Stimulated activated CD8-positive, alpha-beta memory T cell treated with anti-CD3 and anti-CD28 coated beads, Interleukin-4, amount 100 ng/mL, for 4 hours (primary cell): ENCODE measurements at regions not wholly inside any gene's neighbourhood (a gene's known extent, or its start where the extent isn't known, plus 50 kb on each side); places are given as distances from the start of the nearest gene placed in this dataset.

Source experiments
- DNase-seq, 2 donors: peaks; one replicate each; pipeline ENCODE4 v3.0.0-alpha.2; 2020; ENCODE audit warnings: low read depth in 2 of 2, low spot score in 1 of 2

DNA sequence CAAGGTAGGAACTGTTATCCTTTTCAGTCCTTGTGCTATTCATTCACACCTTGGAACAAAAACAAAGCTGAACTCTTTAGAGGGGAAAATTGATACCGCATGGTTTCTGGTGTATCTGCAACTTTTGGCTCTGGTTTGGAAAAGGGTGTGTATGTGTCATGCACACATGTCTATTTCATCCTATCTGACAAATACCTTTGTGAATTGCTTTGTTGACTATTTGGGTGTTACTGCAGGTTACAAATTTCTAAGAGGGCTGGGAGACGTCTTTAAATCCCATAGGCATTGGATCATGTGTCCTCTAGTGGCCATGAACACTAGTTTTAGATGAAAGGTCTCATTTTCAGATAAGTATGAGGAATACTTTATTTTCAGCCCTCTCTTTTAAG is 59.9 kb upstream of the IFNG-AS1 start:
- DNase-seq = no peak

DNA sequence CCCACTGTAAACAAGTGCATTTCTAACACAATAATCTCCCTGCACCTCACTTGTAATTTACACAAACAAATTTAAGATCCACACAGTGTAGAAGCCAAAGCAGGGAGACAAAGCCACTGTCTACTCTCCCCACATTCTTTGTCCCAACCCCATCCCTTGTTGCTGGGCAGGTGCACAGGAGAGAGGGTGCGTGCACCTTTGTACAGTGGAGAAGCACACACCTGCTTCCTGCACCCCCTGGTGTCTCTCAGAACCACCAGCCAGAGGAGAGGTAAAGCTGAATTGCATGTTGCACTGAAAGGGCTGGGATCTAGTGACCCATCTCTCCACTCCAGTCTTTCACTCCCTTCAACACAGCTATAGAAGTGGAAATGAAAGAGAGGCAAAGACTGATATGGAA is 51.4 kb upstream of the IFNG-AS1 start:
- no peak for DNase-seq
